A549 (cell line): ENCODE measurements at regions not wholly inside any gene's neighbourhood (a gene's known extent, or its start where the extent isn't known, plus 50 kb on each side); places are given as distances from the start of the nearest gene placed in this dataset.

Experiments
- E2F6 ChIP-seq: IDR thresholded peaks from 2 replicates; pipeline ENCODE4 v1.6.1; 2012; ENCODE audit warnings: low read depth, borderline replicate concordance
- ELK1 ChIP-seq: fragments of 150-350 bp; IDR thresholded peaks from 2 replicates; pipeline ENCODE4 v1.6.1; 2014; ENCODE audit warnings: low read depth, mild to moderate bottlenecking, low read length
- HDAC2 ChIP-seq: fragments of 200-600 bp; sonication (generic); IDR thresholded peaks from 2 replicates; pipeline ENCODE4 v1.6.1; 2016
- NR3C1 ChIP-seq: fragments of >200 bp; sonication (Bioruptor Twin); formaldehyde crosslinking; IDR thresholded peaks from 3 replicates; pipeline ENCODE4 v1.6.1; 2017
- POLR2A ChIP-seq: IDR thresholded peaks from 2 replicates; pipeline ENCODE4 v1.6.1; 2012; ENCODE audit warnings: mild to moderate bottlenecking, low read length

- TF ChIP-seq E2F6 (no peak), NR3C1 (no peak), HDAC2 (no peak), ELK1 (no peak), POLR2A (no peak)
Measured at GRCh38 chr20:30610751-30611150, 646.7 kb upstream of the DEFB115 start.
